CMK (cell line): ENCODE measurements at regions not wholly inside any gene's neighbourhood (a gene's known extent, or its start where the extent isn't known, plus 50 kb on each side); places are given as distances from the start of the nearest gene placed in this dataset.
"Not testable (repeated sequence)": the region's sequence is repeated elsewhere in the genome, so short reads cannot be mapped to it uniquely, and the experiment has no call there.

Experiments
- DNase-seq: peaks from one replicate; pipeline ENCODE4 v3.0.0-alpha.2; 2010; ENCODE audit warnings: low read depth

- no peak for DNase-seq
These were observed 617.4 kb downstream of the SI start for GRCh38 chr3:164460851-164461250.

- DNase-seq, result no peak
These were observed 618.7 kb downstream of the SI start for GRCh38 chr3:164459521-164460151.

- DNase-seq, result no peak
These were observed 619.3 kb downstream of the SI start for GRCh38 chr3:164458986-164459385.

GRCh38 chr3:164453714-164454113 is 624.6 kb downstream of the SI start:
- DNase-seq, result no peak

- DNase-seq, result no peak
These were observed 625.6 kb downstream of the SI start for GRCh38 chr3:164452707-164453106.

GRCh38 chr3:164451072-164451910 is 627.0 kb downstream of the SI start:
- DNase-seq, result no peak

GRCh38 chr3:164450276-164450905 is 627.9 kb downstream of the SI start:
- DNase-seq, result no peak

- DNase-seq, result no peak
These were observed 659.1 kb downstream of the SI start for GRCh38 chr3:164419220-164419619.

- DNase-seq, result no peak
These were observed 659.9 kb downstream of the SI start for GRCh38 chr3:164418414-164418813.

GRCh38 chr3:164417955-164418354 is 660.3 kb downstream of the SI start:
- DNase-seq, result no peak

- no peak for DNase-seq
These were observed 661.6 kb downstream of the SI start for GRCh38 chr3:164416491-164417222.

GRCh38 chr3:164408326-164408725 is 670.0 kb downstream of the SI start:
- DNase-seq, result no peak

- no peak for DNase-seq
These were observed 671.2 kb downstream of the SI start for GRCh38 chr3:164407111-164407510.

GRCh38 chr3:164406281-164406680 is 672.0 kb downstream of the SI start:
- DNase-seq, result no peak

GRCh38 chr3:164401923-164402322 is 676.4 kb downstream of the SI start:
- no peak for DNase-seq

- DNase-seq, result not testable (repeated sequence)
These were observed 676.9 kb downstream of the SI start for GRCh38 chr3:164401440-164401839.

GRCh38 chr3:164397462-164397861 is 680.8 kb downstream of the SI start:
- no peak for DNase-seq

- no peak for DNase-seq
These were observed 685.1 kb downstream of the SI start for GRCh38 chr3:164393171-164393570.

- DNase-seq, result no peak
These were observed 688.2 kb downstream of the SI start for GRCh38 chr3:164390046-164390445.

GRCh38 chr3:164387236-164387635 is 691.1 kb downstream of the SI start:
- no peak for DNase-seq

GRCh38 chr3:164380156-164380555 is 698.1 kb downstream of the SI start:
- no peak for DNase-seq

- no peak for DNase-seq
These were observed 700.8 kb downstream of the SI start for GRCh38 chr3:164377466-164377865.
